ENCODE measurements at regions not wholly inside any gene's neighbourhood (a gene's known extent, or its start where the extent isn't known, plus 50 kb on each side); places are given as distances from the start of the nearest gene placed in this dataset.

DNA sequence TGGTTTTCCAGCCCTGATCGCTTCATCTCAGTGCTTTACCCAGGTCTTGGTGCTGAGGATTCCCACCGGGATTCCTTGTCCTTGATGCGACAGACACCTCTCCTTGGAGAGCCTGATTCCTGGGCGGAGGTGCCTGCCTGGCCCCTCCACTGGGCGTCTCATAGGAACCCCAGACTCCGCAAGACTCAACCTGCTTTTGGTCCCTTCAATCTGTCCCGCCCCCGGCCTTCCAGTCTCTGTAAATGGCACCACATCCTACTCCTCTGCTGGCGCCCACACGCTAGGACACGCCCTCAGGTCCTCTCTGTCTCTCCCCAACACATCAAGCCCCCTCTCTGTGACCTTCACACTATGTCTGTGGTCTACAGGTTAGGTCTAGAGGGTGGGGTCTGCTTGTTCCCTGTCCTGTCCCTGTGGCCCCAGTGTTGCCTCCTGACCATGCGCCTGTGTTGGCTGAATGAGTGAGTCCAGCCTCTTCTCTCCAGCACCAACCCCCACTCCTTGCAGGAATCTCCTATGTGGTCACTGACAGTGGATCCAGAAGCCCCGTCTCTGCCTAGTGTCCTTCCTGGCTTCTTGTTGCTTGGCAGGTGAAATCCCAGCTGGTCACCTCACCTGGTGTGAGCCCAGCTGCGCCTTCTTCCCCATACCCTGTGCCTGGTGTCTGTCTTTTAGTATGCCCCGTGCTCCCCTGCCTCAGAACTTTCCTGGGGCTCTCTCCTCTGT lies 119.7 kb upstream of the C1orf174 start:
- H3K36me3 ChIP-seq: no peaks in the 10 kb centered on the region
- H3K27me3 ChIP-seq (ENCODE audit: insufficient read depth, low read depth, severe bottlenecking): no peaks in the 10 kb centered on the region
- DNase-seq: no peak
- H3K27ac ChIP-seq: no peak overlapping the region
- no peaks in the 10 kb centered on the region for H3K9me3 ChIP-seq (ENCODE audit: severe bottlenecking)
- TF ChIP-seq, protein P1, sequence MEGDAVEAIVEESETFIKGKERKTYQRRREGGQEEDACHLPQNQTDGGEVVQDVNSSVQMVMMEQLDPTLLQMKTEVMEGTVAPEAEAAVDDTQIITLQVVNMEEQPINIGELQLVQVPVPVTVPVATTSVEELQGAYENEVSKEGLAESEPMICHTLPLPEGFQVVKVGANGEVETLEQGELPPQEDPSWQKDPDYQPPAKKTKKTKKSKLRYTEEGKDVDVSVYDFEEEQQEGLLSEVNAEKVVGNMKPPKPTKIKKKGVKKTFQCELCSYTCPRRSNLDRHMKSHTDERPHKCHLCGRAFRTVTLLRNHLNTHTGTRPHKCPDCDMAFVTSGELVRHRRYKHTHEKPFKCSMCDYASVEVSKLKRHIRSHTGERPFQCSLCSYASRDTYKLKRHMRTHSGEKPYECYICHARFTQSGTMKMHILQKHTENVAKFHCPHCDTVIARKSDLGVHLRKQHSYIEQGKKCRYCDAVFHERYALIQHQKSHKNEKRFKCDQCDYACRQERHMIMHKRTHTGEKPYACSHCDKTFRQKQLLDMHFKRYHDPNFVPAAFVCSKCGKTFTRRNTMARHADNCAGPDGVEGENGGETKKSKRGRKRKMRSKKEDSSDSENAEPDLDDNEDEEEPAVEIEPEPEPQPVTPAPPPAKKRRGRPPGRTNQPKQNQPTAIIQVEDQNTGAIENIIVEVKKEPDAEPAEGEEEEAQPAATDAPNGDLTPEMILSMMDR (IDR thresholded peaks at IDR 0.05; ENCODE audit: low read depth, low read length): no peak
- H3K4me3 ChIP-seq (ENCODE audit: low read depth, low read length): no peak overlapping the region

DNA sequence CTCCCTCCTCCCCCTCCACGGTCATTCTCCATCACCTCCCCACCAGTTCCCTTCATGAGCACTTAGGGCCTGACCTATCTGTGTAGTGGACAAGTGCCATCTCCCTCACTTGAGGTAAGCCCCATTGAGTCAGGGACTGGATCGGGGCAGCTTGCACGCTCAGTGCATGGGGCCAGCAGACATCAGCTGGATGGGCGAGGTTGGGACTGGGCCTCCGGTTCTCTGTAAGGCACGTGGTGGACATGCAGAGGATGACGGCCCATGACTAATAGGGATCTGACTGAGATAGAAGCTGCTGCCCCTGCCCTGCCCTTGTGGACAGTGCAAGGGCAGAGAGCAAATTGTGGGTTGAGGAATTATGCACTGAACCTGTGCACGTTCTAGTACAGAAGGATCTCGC lies 120.4 kb upstream of the C1orf174 start:
- H3K27ac ChIP-seq: no peak overlapping the region
- TF ChIP-seq, protein P1 (IDR thresholded peaks at IDR 0.05; ENCODE audit: low read depth, low read length): no peak

DNA sequence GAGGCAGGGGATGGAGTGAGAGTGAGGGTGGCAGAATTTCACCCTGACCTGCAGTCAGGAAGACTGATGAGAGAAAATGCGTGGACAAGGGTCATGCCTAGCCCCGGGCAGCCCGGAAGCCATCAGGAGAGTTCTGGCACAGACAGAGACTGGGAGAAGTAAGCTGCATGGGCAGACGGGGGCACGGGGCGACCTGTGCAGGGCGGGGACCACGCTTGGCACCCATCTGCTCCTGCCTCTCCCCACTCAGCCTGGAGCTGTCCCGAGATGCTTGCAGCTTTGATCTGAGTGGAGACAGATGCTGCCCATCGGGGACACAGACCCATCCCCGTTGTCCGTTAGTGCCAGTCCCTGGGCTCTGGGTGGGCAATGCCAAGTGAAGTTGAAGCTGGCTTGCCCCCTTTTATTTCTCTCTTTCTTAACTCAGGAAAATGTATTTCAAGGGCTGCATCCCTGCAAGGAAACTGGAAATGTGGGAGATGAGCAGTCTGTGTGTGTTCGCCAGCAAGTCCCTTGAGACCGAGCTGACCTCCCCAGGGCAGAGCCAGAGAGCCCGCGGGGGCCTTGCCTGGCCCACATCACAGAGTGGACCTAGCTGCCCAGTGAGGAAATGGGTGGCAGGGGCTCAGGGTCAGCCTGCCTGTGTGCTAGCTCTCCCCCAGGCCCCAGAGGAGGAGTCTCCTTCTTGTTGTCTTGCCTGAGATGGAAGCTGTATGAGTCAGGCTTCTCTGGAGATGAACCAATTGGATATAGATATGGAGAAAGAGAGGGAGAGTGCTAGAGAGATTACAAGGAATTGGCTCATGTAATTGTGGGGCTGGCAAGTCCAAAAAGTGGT lies 121.3 kb upstream of the C1orf174 start:
- no peaks in the 10 kb centered on the region for H3K36me3 ChIP-seq
- H3K9me3 ChIP-seq (ENCODE audit: severe bottlenecking): no peaks in the 10 kb centered on the region
- H3K27ac ChIP-seq: no peak overlapping the region
- no peak for DNase-seq
- H3K4me3 ChIP-seq (ENCODE audit: low read depth, low read length): no peak overlapping the region
- TF ChIP-seq, protein P1 (IDR thresholded peaks at IDR 0.05; ENCODE audit: low read depth, low read length): no peak
- no peaks in the 10 kb centered on the region for H3K27me3 ChIP-seq (ENCODE audit: insufficient read depth, low read depth, severe bottlenecking)

More for the DNA sequence above, 120.4 kb upstream of the C1orf174 start:
- no peaks in the 10 kb centered on the region for H3K36me3 ChIP-seq
- H3K9me3 ChIP-seq (ENCODE audit: severe bottlenecking): no peaks in the 10 kb centered on the region
- no peak for DNase-seq
- H3K4me3 ChIP-seq (ENCODE audit: low read depth, low read length): no peak overlapping the region
- H3K27me3 ChIP-seq (ENCODE audit: insufficient read depth, low read depth, severe bottlenecking): no peaks in the 10 kb centered on the region

DNA sequence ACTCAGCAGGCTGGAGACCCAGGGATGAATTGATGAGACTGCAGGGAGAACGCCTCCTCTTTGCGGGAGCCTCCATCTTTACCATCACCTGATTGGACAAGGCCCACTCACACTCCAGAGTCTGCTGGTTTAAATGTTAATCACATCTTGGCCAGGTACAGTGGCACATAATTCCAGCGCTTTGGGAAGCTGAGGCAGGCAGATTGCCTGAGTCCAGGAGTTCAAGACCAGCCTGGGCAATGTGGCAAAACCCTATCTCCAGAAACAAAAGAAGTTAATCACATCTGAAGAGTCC lies 121.8 kb upstream of the C1orf174 start:
- no peaks in the 10 kb centered on the region for H3K36me3 ChIP-seq
- H3K9me3 ChIP-seq (ENCODE audit: severe bottlenecking): no peaks in the 10 kb centered on the region
- no peak overlapping the region for H3K4me3 ChIP-seq (ENCODE audit: low read depth, low read length)
- DNase-seq: no peak
- TF ChIP-seq, protein P1 (IDR thresholded peaks at IDR 0.05; ENCODE audit: low read depth, low read length): no peak
- H3K27me3 ChIP-seq (ENCODE audit: insufficient read depth, low read depth, severe bottlenecking): no peaks in the 10 kb centered on the region
- H3K27ac ChIP-seq: no peak overlapping the region

DNA sequence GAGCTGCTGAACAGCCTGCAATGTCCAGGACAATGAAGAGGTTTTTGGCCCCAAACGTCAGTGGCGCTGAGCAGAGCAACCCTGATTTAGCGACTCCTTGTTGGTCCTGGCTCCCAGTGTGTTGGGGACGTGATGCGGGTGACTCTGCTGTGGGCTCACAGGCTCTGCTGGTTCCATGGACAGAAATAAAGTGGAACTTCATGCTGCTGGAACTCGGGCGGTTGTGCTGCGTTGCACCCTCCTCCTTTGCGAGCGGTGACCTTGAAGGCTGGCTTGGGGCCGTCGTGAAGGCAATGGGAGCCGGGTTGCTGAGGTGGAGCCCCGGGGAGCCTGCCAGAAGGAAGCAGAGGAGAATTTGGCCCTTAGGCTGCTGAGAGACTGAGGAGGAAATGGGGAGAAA lies 122.6 kb upstream of the C1orf174 start:
- no peak for DNase-seq

More for the DNA sequence above, 122.6 kb upstream of the C1orf174 start:
- TF ChIP-seq, protein P1 (IDR thresholded peaks at IDR 0.05; ENCODE audit: low read depth, low read length): no peak
- H3K4me3 ChIP-seq (ENCODE audit: low read depth, low read length): no peak overlapping the region
- H3K27ac ChIP-seq: no peak overlapping the region
- no peaks in the 10 kb centered on the region for H3K9me3 ChIP-seq (ENCODE audit: severe bottlenecking)
- no peaks in the 10 kb centered on the region for H3K27me3 ChIP-seq (ENCODE audit: insufficient read depth, low read depth, severe bottlenecking)
- no peaks in the 10 kb centered on the region for H3K36me3 ChIP-seq
